ENCODE measurements at regions not wholly inside any gene's neighbourhood (a gene's known extent, or its start where the extent isn't known, plus 50 kb on each side); places are given as distances from the start of the nearest gene placed in this dataset.

DNA sequence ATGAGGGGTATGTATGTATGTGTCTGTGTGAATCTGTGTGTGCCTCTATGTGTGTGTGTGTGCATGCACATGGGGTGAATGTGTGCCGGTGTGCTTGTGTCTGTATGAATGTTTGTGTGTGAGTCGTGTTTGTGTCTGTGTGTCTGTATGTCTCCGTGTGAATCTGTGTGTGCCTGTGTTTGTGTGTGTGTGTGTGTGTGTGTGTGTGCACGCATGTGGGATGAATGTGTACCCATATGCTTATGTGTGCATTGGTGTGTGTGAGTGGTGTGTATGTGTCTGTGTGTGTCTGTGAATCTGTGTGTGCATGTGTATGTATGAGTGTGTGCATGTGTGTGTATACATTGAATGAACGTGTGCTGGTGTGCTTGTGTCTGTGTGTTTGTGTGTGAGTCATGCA is 88.9 kb downstream of the MATN1 start:
- TF ChIP-seq, protein P1, sequence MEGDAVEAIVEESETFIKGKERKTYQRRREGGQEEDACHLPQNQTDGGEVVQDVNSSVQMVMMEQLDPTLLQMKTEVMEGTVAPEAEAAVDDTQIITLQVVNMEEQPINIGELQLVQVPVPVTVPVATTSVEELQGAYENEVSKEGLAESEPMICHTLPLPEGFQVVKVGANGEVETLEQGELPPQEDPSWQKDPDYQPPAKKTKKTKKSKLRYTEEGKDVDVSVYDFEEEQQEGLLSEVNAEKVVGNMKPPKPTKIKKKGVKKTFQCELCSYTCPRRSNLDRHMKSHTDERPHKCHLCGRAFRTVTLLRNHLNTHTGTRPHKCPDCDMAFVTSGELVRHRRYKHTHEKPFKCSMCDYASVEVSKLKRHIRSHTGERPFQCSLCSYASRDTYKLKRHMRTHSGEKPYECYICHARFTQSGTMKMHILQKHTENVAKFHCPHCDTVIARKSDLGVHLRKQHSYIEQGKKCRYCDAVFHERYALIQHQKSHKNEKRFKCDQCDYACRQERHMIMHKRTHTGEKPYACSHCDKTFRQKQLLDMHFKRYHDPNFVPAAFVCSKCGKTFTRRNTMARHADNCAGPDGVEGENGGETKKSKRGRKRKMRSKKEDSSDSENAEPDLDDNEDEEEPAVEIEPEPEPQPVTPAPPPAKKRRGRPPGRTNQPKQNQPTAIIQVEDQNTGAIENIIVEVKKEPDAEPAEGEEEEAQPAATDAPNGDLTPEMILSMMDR (IDR thresholded peaks at IDR 0.05), result no peak
- no peak for TF ChIP-seq POLR2A (IDR thresholded peaks at IDR 0.05)

All from thyroid gland (tissue), 4 donors.